PC-3 (cell line): ENCODE measurements at regions not wholly inside any gene's neighbourhood (a gene's known extent, or its start where the extent isn't known, plus 50 kb on each side); places are given as distances from the start of the nearest gene placed in this dataset.

ENCODE experiments used
- EZH2 ChIP-seq: fragments of 300-600 bp; sonication (generic); IDR thresholded peaks from one replicate; pipeline ENCODE4 v1.6.1; 2017; ENCODE audit warnings: antibody characterized with exemption, mild to moderate bottlenecking, low read length; ENCODE audit not compliant: unreplicated experiment
- EZH2phosphoT487 ChIP-seq: fragments of 300-600 bp; sonication (generic); IDR thresholded peaks from 2 replicates; pipeline ENCODE4 v1.6.1; 2018; ENCODE audit warnings: mild to moderate bottlenecking, antibody characterized with exemption, low read length, borderline replicate concordance
- TF ChIP-seq, protein P1 (sequence below): fragments of 300-600 bp; sonication (generic); conservative IDR thresholded peaks from 2 replicates; pipeline ENCODE4 v1.5.1; 2017; ENCODE audit warnings: antibody characterized with exemption, low read depth, mild to moderate bottlenecking, low read length

DNA sequence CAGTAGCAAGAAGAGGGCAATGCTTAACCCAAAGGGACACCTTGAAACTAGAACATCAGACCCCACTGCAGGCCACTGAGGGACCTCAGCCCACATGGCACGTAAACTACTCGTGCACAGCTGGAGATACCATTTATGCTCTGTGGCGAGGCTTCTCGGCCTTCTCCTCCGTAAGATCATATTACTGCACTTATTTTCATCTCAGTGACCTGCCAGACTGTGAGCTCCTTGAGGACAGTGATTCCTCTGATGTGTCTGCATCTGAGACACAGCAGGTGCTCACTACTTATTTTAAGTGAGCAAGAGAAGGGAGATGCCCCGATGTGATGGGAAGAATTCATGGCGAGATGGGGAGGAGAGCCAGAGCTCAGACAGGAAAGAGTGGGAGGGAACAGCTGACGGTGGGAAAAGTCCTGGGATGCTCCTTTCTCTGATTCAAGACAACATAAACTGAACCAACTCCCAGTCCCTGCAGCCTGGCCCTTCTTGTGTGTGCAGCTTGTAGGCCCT, 137.6 kb downstream of the RPLP1 start:
- TF ChIP-seq, protein P1, sequence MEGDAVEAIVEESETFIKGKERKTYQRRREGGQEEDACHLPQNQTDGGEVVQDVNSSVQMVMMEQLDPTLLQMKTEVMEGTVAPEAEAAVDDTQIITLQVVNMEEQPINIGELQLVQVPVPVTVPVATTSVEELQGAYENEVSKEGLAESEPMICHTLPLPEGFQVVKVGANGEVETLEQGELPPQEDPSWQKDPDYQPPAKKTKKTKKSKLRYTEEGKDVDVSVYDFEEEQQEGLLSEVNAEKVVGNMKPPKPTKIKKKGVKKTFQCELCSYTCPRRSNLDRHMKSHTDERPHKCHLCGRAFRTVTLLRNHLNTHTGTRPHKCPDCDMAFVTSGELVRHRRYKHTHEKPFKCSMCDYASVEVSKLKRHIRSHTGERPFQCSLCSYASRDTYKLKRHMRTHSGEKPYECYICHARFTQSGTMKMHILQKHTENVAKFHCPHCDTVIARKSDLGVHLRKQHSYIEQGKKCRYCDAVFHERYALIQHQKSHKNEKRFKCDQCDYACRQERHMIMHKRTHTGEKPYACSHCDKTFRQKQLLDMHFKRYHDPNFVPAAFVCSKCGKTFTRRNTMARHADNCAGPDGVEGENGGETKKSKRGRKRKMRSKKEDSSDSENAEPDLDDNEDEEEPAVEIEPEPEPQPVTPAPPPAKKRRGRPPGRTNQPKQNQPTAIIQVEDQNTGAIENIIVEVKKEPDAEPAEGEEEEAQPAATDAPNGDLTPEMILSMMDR = no peak
- TF ChIP-seq EZH2 (no peak), EZH2phosphoT487 (no peak)
